ENCODE measurements at regions not wholly inside any gene's neighbourhood (a gene's known extent, or its start where the extent isn't known, plus 50 kb on each side); places are given as distances from the start of the nearest gene placed in this dataset.

DNA sequence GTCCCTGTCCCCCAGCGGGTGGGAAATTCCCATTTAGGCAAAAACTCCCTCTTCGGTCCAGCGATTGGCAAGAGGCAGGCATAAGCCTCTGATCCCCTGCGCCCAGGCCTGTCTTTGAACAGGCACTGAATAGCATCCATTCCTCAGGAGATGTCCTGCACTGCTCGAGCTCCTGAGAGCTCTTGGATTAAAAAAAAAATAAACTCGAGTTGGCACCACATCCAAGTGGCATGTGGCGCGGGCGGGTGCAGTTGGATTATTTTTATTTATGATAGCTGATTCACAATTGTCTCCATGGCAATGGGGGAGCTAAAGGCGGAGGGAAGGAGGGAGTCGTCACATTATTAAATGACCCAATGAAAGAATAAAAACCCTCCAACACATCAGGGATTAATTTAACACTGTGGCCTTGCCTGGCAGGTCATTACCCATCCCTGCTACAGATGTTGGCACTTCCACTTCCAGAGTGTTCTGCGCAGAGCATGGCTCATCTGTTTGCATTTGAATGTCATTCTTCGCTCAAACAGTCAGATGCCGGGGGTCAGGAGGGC is 207.2 kb downstream of the AACS start:
- no peak for TF ChIP-seq POLR2AphosphoS5 (IDR thresholded peaks at IDR 0.05; ENCODE audit: low read depth)
- TF ChIP-seq CTCF (IDR thresholded peaks at IDR 0.05; ENCODE audit: insufficient read depth, low read length) = no peak

Data from HL-60 (cell line).